H1 (cell line): ENCODE measurements at regions not wholly inside any gene's neighbourhood (a gene's known extent, or its start where the extent isn't known, plus 50 kb on each side); places are given as distances from the start of the nearest gene placed in this dataset.

Experiments
- CTCF ChIA-PET: fragments of 300-600 bp; sonication (Branson Sonifier 250); formaldehyde crosslinking; loops from one replicate; lab custom pipeline; 2021; ENCODE audit not compliant: partially characterized antibody; lab: Charles Lee
- POLR2A ChIA-PET: fragments of 300-600 bp; sonication (Branson Sonifier 250); formaldehyde crosslinking; loops from one replicate; lab custom pipeline; 2021; ENCODE audit warnings: inconsistent platforms; ENCODE audit not compliant: partially characterized antibody; lab: Charles Lee
- DNase-seq, 2 experiments: peaks; one replicate each; pipeline versions ENCODE4 v3.0.0 to v3.0.0-alpha.2; 2010 to 2022; ENCODE audit warnings: low spot score in 2 of 2, low read depth in 1 of 2, mixed read lengths in 1 of 2
- FAIRE-seq: peaks from 2 replicates; lab custom pipeline; 2011; peaks lifted over from hg19 to GRCh38; lab: Jason Lieb, UNC
- H2AFZ ChIP-seq: 2 replicates; pipeline ENCODE4 v1.8.1; 2012; ENCODE audit warnings: low read length, inconsistent platforms
- H2AK5ac ChIP-seq: 2 replicates; pipeline ENCODE4 v1.6.1; 2013; ENCODE audit warnings: low read depth, low read length
- H2BK120ac ChIP-seq: replicated peaks from 2 replicates; pipeline ENCODE3; 2013; ENCODE audit warnings: low read depth, low read length, inconsistent platforms
- H2BK12ac ChIP-seq: 2 replicates; pipeline ENCODE4 v1.6.1; 2013; ENCODE audit warnings: low read depth, low read length
- H2BK15ac ChIP-seq: 2 replicates; pipeline ENCODE4 v1.6.1; 2013; ENCODE audit warnings: low read length
- H2BK20ac ChIP-seq: 2 replicates; pipeline ENCODE4 v1.6.1; 2013; ENCODE audit warnings: low read length
- H2BK5ac ChIP-seq: 2 replicates; pipeline ENCODE4 v1.6.1; 2013; ENCODE audit warnings: low read depth, low read length
- H3K14ac ChIP-seq: 2 replicates; pipeline ENCODE4 v1.6.1; 2013; ENCODE audit warnings: inconsistent platforms; ENCODE audit not compliant: insufficient read length
- H3K18ac ChIP-seq: 2 replicates; pipeline ENCODE4 v1.6.1; 2013; ENCODE audit warnings: low read length; ENCODE audit errors: extremely low read depth
- H3K23ac ChIP-seq: 2 replicates; pipeline ENCODE4 v1.6.1; 2013; ENCODE audit warnings: inconsistent platforms; ENCODE audit not compliant: insufficient read length
- H3K23me2 ChIP-seq: 2 replicates; pipeline ENCODE4 v1.6.1; 2013; ENCODE audit warnings: low read depth, low read length
- H3K27ac ChIP-seq: 2 replicates; pipeline ENCODE4 v1.6.1; 2011; ENCODE audit warnings: low read depth, low read length, inconsistent platforms
- H3K27me3 ChIP-seq, 4 experiments: replicated peaks in 1 of 4; 1 replicate in 1 of 4; 2 replicates in 3 of 4; pipeline versions ENCODE4 v1.6.1 to v1.8.1; 2011 to 2013; ENCODE audit warnings: low read length in 3 of 4, mild to moderate bottlenecking in 3 of 4, inconsistent platforms in 2 of 4, mixed read lengths in 2 of 4, moderate library complexity in 1 of 4; ENCODE audit not compliant: control insufficient read depth in 3 of 4, insufficient read depth in 3 of 4; ENCODE audit errors: extremely low read depth in 1 of 4
- H3K36me3 ChIP-seq, 4 experiments: 2 replicates each; pipeline versions ENCODE4 v1.6.1 to v1.8.1; 2011 to 2013; ENCODE audit warnings: mild to moderate bottlenecking in 4 of 4, low read length in 3 of 4, moderate library complexity in 2 of 4, control low read depth in 1 of 4, inconsistent platforms in 1 of 4; ENCODE audit not compliant: insufficient read depth in 4 of 4, control insufficient read depth in 2 of 4
- H3K4ac ChIP-seq: replicated peaks from 2 replicates; pipeline ENCODE3; 2013; ENCODE audit warnings: low read length, low read depth, mixed read lengths, inconsistent platforms; ENCODE audit not compliant: insufficient read length
- H3K4me1 ChIP-seq, 4 experiments: replicated peaks in 1 of 4; 1 replicate in 1 of 4; 2 replicates in 3 of 4; pipeline versions ENCODE4 v1.6.1 to v1.8.1; 2011 to 2013; ENCODE audit warnings: low read length in 3 of 4, inconsistent platforms in 2 of 4, mixed read lengths in 1 of 4; ENCODE audit not compliant: insufficient read depth in 4 of 4, control insufficient read depth in 3 of 4
- H3K4me2 ChIP-seq, 2 experiments: 2 replicates each; pipeline versions ENCODE4 v1.6.1 to v1.8.1; 2011 to 2013; ENCODE audit warnings: low read depth in 2 of 2, low read length in 2 of 2, control low read depth in 1 of 2, inconsistent platforms in 1 of 2, mild to moderate bottlenecking in 1 of 2; ENCODE audit not compliant: insufficient read depth in 1 of 2
- H3K4me3 ChIP-seq, 4 experiments: fragments of 200-600, 300-600 bp in 1 of 4; sonication (generic), shearing (Covaris generic), sonication (Bioruptor Twin) in 1 of 4; 2 replicates each; pipeline versions ENCODE4 v1.5.1 to v1.8.1; 2011 to 2016; ENCODE audit warnings: low read length in 4 of 4, low read depth in 3 of 4, control low read depth in 2 of 4, inconsistent platforms in 2 of 4, mild to moderate bottlenecking in 2 of 4, mixed read lengths in 1 of 4, moderate library complexity in 1 of 4; ENCODE audit not compliant: insufficient read depth in 2 of 4; ENCODE audit errors: extremely low read depth in 1 of 4
- H3K56ac ChIP-seq: replicated peaks from 2 replicates; pipeline ENCODE3; 2013; ENCODE audit warnings: low read depth, mild to moderate bottlenecking, mixed read lengths, low read length, inconsistent platforms; ENCODE audit not compliant: insufficient read length
- H3K79me1 ChIP-seq: 2 replicates; pipeline ENCODE4 v1.6.1; 2013; ENCODE audit warnings: low read depth, low read length, control low read depth
- H3K79me2 ChIP-seq, 2 experiments: 2 replicates each; pipeline versions ENCODE4 v1.6.1 to v1.8.1; 2012 to 2013; ENCODE audit warnings: low read length in 2 of 2, mild to moderate bottlenecking in 2 of 2, inconsistent platforms in 1 of 2; ENCODE audit not compliant: insufficient read depth in 2 of 2, control insufficient read depth in 1 of 2
- H3K9ac ChIP-seq, 4 experiments: replicated peaks in 1 of 4; 1 replicate in 1 of 4; 2 replicates in 3 of 4; pipeline versions ENCODE4 v1.6.1 to v1.8.1; 2011 to 2013; ENCODE audit warnings: low read depth in 3 of 4, low read length in 3 of 4, control low read depth in 2 of 4, mild to moderate bottlenecking in 2 of 4, moderate library complexity in 2 of 4, inconsistent platforms in 1 of 4; ENCODE audit errors: extremely low read depth in 1 of 4
- H3K9me3 ChIP-seq, 2 experiments: 2 replicates each; pipeline versions ENCODE4 v1.6.1 to v1.8.1; 2012 to 2013; ENCODE audit warnings: mild to moderate bottlenecking in 2 of 2, moderate library complexity in 2 of 2, control low read depth in 1 of 2, inconsistent platforms in 1 of 2, low read depth in 1 of 2, low read length in 1 of 2, mixed read lengths in 1 of 2; ENCODE audit not compliant: insufficient read depth in 2 of 2
- H4K20me1 ChIP-seq, 2 experiments: replicated peaks in 1 of 2; 2 replicates each; pipeline versions ENCODE3 to v1.8.1; 2011 to 2013; ENCODE audit warnings: inconsistent platforms in 2 of 2, low read length in 2 of 2, mild to moderate bottlenecking in 1 of 2; ENCODE audit not compliant: insufficient read depth in 2 of 2, control insufficient read depth in 1 of 2
- H4K5ac ChIP-seq: 2 replicates; pipeline ENCODE4 v1.6.1; 2013; ENCODE audit warnings: low read length, low read depth, mixed read lengths, inconsistent platforms; ENCODE audit not compliant: insufficient read length
- H4K8ac ChIP-seq: 2 replicates; pipeline ENCODE4 v1.8.0; 2013; ENCODE audit warnings: mild to moderate bottlenecking, moderate library complexity, low read length, inconsistent platforms; ENCODE audit not compliant: insufficient read depth; ENCODE audit errors: extremely low read depth
- H4K91ac ChIP-seq: replicated peaks from 2 replicates; pipeline ENCODE3; 2013; ENCODE audit warnings: low read length, mixed read lengths, inconsistent platforms; ENCODE audit not compliant: insufficient read length
- E2F6 ChIP-seq: IDR thresholded peaks from 2 replicates; pipeline ENCODE4 v1.6.1; 2012; ENCODE audit warnings: inconsistent platforms
- SRF ChIP-seq: IDR thresholded peaks from 2 replicates; pipeline ENCODE4 v1.6.1; 2011; ENCODE audit warnings: mild to moderate bottlenecking, low read depth, low read length, moderate library complexity
- WGBS, 2 experiments: shearing (Covaris generic) in 1 of 2; methylation state at CpG; one replicate each; pipeline versions ENCODE4 v1.1.6 to v1.1.7; 2013 to 2015; ENCODE audit warnings: low lambda C conversion rate in 2 of 2, mixed read lengths in 2 of 2, inconsistent platforms in 1 of 2, low coverage in 1 of 2, missing lambda C conversion rate in 1 of 2; ENCODE audit not compliant: insufficient replicate concordance in 2 of 2, insufficient coverage in 1 of 2, insufficient read length in 1 of 2; ENCODE audit errors: extremely low coverage in 1 of 2, missing lambda C conversion rate in 1 of 2; 5-methylcytosine and 5-hydroxymethylcytosine counted together

DNA sequence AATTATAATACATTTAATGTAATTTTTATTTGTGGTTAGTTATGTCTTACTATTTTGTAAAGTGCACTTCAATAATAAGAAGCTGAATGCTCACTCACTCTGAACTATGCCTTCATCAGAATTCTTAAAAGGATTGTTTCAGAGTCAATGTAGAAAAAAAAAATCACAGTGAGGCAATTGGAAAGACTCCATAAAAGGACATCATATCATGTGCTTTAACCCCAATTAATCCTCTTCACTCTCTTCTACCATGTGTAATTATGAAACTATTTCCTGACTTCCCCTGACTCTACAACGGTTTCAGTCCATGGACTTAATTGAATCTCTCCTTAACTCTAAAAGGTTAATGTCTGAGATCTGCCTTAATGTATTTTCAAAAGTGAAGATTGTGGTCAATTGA, 250.4 kb upstream of the ALG10 start:
- no peak overlapping the region for H2BK15ac ChIP-seq
- no peak overlapping the region for H3K4me2 ChIP-seq
- no peak overlapping the region for H2BK20ac ChIP-seq
- WGBS, 2 experiments, result 100% methylated on average over 1 of the region's 1 CpG; no CpG with 5 or more reads in 1 of the 2 experiments
- POLR2A ChIA-PET, result no interaction called here
- no peak overlapping the region for H3K56ac ChIP-seq
- no peak overlapping the region for H4K8ac ChIP-seq
- no peak for FAIRE-seq
- CTCF ChIA-PET, result interaction anchor here (0.6 kb wide), 1 partner anchor 14 kb away, joined by 3 read pairs; no protein-coding TSS in a partner anchor
- no peak for DNase-seq
- H2BK5ac ChIP-seq, result no peak overlapping the region
- no peak for TF ChIP-seq SRF
- TF ChIP-seq E2F6, result no peak
- peaks cover 5 to 9% of the 10 kb centered on the region in 2 experiments; a peak in 3 of 4 replicates for H3K9me3 ChIP-seq
- no peaks in the 10 kb centered on the region for H3K4me1 ChIP-seq
- H4K5ac ChIP-seq, result no peak overlapping the region
- no peaks in the 10 kb centered on the region for H3K79me2 ChIP-seq
- no peak overlapping the region for H4K91ac ChIP-seq
- no peaks in the 10 kb centered on the region for H3K23me2 ChIP-seq
- no peak overlapping the region for H3K4ac ChIP-seq
- H3K27ac ChIP-seq, result no peak overlapping the region
- H2BK120ac ChIP-seq, result no peak overlapping the region
- H3K23ac ChIP-seq, result no peak overlapping the region
- no peak overlapping the region for H2AK5ac ChIP-seq
- no peaks in the 10 kb centered on the region for H3K79me1 ChIP-seq
- H4K20me1 ChIP-seq, result no peaks in the 10 kb centered on the region
- no peak overlapping the region for H3K9ac ChIP-seq
- H3K27me3 ChIP-seq, result no peaks in the 10 kb centered on the region
- no peak overlapping the region for H3K18ac ChIP-seq
- H2BK12ac ChIP-seq, result no peak overlapping the region
- H3K14ac ChIP-seq, result no peak overlapping the region
- no peak overlapping the region for H3K4me3 ChIP-seq
- no peak overlapping the region for H2AFZ ChIP-seq
- H3K36me3 ChIP-seq, result no peaks in the 10 kb centered on the region
